ENCODE measurements at regions not wholly inside any gene's neighbourhood (a gene's known extent, or its start where the extent isn't known, plus 50 kb on each side); places are given as distances from the start of the nearest gene placed in this dataset.

DNA sequence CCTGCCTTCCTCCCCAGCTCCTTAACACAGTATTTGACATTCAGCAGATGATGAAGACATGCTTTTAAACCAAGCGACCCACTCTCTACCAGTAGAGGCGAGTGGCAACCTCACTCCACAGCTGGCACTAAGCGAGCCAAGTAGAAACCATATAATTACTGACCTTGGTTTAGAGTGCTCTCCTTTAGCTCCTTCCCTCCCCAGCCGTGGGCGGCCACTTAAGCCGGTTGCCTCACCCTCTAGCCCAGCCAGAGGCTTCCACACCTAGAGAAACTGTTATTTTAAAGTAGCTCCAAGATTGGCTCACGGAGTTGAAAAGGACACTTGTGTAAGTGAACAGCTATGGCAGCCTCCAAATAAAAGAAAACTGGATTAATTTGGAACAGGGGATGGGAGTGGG is 109.1 kb upstream of the CRHR1 start:
- H3K4me3 Mint-ChIP-seq (ENCODE audit: unreplicated experiment), result no peak overlapping the region
- DNase-seq (ENCODE audit: extremely low spot score, unreplicated experiment), result no peak
- TF ChIP-seq, protein P1, sequence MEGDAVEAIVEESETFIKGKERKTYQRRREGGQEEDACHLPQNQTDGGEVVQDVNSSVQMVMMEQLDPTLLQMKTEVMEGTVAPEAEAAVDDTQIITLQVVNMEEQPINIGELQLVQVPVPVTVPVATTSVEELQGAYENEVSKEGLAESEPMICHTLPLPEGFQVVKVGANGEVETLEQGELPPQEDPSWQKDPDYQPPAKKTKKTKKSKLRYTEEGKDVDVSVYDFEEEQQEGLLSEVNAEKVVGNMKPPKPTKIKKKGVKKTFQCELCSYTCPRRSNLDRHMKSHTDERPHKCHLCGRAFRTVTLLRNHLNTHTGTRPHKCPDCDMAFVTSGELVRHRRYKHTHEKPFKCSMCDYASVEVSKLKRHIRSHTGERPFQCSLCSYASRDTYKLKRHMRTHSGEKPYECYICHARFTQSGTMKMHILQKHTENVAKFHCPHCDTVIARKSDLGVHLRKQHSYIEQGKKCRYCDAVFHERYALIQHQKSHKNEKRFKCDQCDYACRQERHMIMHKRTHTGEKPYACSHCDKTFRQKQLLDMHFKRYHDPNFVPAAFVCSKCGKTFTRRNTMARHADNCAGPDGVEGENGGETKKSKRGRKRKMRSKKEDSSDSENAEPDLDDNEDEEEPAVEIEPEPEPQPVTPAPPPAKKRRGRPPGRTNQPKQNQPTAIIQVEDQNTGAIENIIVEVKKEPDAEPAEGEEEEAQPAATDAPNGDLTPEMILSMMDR (IDR thresholded peaks at IDR 0.05), result no peak
- no peaks in the 10 kb centered on the region for H3K36me3 Mint-ChIP-seq (ENCODE audit: unreplicated experiment)
- peaks cover 11% of the 10 kb centered on the region for H3K27me3 Mint-ChIP-seq (ENCODE audit: unreplicated experiment)
- H3K4me1 Mint-ChIP-seq (ENCODE audit: unreplicated experiment), result no peaks in the 10 kb centered on the region
- H3K27ac Mint-ChIP-seq (ENCODE audit: unreplicated experiment), result no peak overlapping the region
- peaks cover 6% of the 10 kb centered on the region for H3K9me3 Mint-ChIP-seq (ENCODE audit: unreplicated experiment)

DNA sequence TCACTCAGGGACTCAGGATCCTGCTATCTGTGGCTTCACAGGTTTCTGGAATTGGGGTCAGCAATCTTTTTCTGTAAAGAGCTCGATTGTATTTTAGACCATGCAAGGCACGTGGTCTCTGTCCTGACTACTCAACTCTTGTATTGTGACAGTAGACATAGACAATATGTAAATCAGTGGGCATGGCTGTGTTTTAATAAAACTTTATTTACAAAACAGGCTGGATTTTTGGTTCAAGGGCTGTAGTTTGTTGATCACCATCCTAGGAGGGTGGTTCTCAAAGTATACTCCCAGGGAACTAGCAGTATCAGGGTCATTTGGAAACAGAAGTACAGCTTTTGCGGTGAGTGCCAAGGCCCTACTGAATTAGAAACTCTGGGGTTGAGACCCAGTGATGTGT is 108.2 kb upstream of the CRHR1 start:
- TF ChIP-seq, protein P1 (IDR thresholded peaks at IDR 0.05), result no peak
- no peak for DNase-seq (ENCODE audit: extremely low spot score, unreplicated experiment)
- no peak overlapping the region for H3K4me3 Mint-ChIP-seq (ENCODE audit: unreplicated experiment)
- no peaks in the 10 kb centered on the region for H3K4me1 Mint-ChIP-seq (ENCODE audit: unreplicated experiment)
- H3K27ac Mint-ChIP-seq (ENCODE audit: unreplicated experiment), result no peak overlapping the region
- peaks cover 6% of the 10 kb centered on the region for H3K9me3 Mint-ChIP-seq (ENCODE audit: unreplicated experiment)
- H3K36me3 Mint-ChIP-seq (ENCODE audit: unreplicated experiment), result no peaks in the 10 kb centered on the region
- H3K27me3 Mint-ChIP-seq (ENCODE audit: unreplicated experiment), result peaks cover 11% of the 10 kb centered on the region

DNA sequence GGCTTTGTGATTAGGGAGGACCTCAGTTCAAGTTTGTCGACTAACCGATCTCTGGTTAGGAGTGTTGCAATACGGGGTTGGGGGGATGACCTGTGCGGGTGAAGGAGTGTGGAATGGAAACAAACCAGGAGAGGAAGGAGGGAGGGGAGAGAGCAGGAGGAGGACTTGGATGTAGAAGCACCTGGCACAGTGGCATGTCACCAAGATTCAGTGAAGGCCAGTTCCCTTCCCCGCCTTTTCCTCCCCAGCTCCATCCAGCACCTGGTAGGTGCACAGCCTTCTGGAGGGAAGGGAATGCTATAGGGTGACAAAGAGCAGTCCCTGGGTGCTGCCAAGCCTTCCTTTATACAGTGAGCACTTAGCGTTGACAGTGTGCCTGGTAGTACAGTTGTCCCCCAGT is 107.4 kb upstream of the CRHR1 start:
- Mint-ChIP-seq H3K27ac (ENCODE audit: unreplicated experiment) (no peak overlapping the region), H3K4me3 (ENCODE audit: unreplicated experiment) (no peak overlapping the region), H3K36me3 (ENCODE audit: unreplicated experiment) (no peaks in the 10 kb centered on the region), H3K9me3 (ENCODE audit: unreplicated experiment) (peaks cover 6% of the 10 kb centered on the region), H3K27me3 (ENCODE audit: unreplicated experiment) (peaks cover 11% of the 10 kb centered on the region), H3K4me1 (ENCODE audit: unreplicated experiment) (no peaks in the 10 kb centered on the region)
- TF ChIP-seq, protein P1 (IDR thresholded peaks at IDR 0.05), result no peak
- DNase-seq (ENCODE audit: extremely low spot score, unreplicated experiment), result no peak

DNA sequence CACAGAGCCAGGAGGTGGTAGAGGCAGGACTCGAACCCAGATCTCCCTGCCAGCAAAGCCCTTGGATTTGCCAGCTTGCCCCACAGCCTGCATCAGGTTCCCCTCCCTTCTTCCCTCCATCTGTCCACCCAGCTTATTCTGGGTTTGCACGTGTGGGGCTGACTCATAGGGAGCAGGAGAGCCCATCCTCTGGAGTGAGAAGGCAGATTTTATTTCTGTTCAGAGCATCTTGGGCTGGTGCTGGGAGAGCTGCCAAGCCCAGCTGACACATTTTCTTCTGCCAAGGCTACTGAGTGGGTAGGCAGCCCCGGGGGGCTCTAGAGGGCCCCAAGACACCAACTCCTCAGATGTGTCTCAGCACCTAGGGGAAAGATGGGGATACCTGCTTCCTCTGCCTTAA is 106.3 kb upstream of the CRHR1 start:
- Mint-ChIP-seq H3K4me3 (ENCODE audit: unreplicated experiment) (no peak overlapping the region), H3K27ac (ENCODE audit: unreplicated experiment) (no peak overlapping the region), H3K27me3 (ENCODE audit: unreplicated experiment) (peaks cover 18% of the 10 kb centered on the region), H3K4me1 (ENCODE audit: unreplicated experiment) (no peaks in the 10 kb centered on the region), H3K9me3 (ENCODE audit: unreplicated experiment) (peaks cover 6% of the 10 kb centered on the region), H3K36me3 (ENCODE audit: unreplicated experiment) (no peaks in the 10 kb centered on the region)
- TF ChIP-seq, protein P1 (IDR thresholded peaks at IDR 0.05), result no peak
- no peak for DNase-seq (ENCODE audit: extremely low spot score, unreplicated experiment)

DNA sequence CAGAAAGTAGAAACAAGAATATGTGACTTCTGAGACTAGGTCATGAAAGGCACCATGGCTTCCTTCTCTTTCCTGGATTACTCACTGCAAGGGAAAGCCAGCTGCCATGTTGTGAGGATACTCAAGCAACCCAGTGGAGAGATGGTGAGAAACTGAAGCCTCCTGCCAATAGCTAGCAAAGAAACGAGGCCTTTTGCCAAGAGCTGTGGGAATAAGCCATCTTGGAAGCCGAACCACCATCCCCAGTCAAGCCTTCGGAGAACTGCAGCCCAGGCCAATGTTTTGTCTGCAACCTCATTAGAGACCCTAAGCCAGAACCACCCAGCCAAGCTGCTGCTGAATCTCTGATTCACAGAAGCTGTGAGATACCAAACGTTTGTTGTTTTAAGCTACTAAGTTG is 104.7 kb upstream of the CRHR1 start:
- no peak overlapping the region for H3K27ac Mint-ChIP-seq (ENCODE audit: unreplicated experiment)
- TF ChIP-seq, protein P1 (IDR thresholded peaks at IDR 0.05), result no peak
- peaks cover 6% of the 10 kb centered on the region for H3K9me3 Mint-ChIP-seq (ENCODE audit: unreplicated experiment)
- H3K36me3 Mint-ChIP-seq (ENCODE audit: unreplicated experiment), result no peaks in the 10 kb centered on the region
- no peak for DNase-seq (ENCODE audit: extremely low spot score, unreplicated experiment)
- H3K27me3 Mint-ChIP-seq (ENCODE audit: unreplicated experiment), result peaks cover 25% of the 10 kb centered on the region
- H3K4me3 Mint-ChIP-seq (ENCODE audit: unreplicated experiment), result no peak overlapping the region
- no peaks in the 10 kb centered on the region for H3K4me1 Mint-ChIP-seq (ENCODE audit: unreplicated experiment)
